Activated CD4-positive, CD25-positive, alpha-beta regulatory T cell treated with anti-CD3 and anti-CD28 coated beads, Interleukin-2, amount 50 U/mL, for 16 hours (primary cell): ENCODE measurements at regions not wholly inside any gene's neighbourhood (a gene's known extent, or its start where the extent isn't known, plus 50 kb on each side); places are given as distances from the start of the nearest gene placed in this dataset.
A peak's percentile ranks its signal among the peaks of the same experiment; 100 is the strongest.

Experiments
- DNase-seq: peaks from one replicate; pipeline ENCODE4 v3.0.0-alpha.2; 2020; ENCODE audit warnings: low read depth, low spot score

DNA sequence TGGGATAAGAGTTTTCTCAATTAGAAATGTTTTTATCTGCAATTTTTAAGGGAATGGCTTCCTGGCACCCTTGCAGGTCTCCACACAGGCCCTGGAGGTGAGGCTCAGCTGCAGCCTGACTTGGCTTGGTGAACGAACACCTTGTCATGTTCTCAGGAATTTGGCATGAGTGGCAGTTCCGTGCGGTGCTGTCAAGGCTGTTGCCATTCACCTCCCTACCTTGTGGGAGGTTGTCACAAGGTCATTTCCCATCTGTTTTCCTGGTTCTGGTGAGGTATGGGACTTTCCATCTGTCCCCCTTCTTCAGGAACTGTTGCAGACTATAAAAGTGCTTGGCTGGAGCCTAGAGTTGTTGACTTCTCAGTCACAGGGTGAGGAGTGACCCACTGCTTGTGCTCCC, 82.9 kb downstream of the ELOVL4 start:
- DNase-seq, result no peak

DNA sequence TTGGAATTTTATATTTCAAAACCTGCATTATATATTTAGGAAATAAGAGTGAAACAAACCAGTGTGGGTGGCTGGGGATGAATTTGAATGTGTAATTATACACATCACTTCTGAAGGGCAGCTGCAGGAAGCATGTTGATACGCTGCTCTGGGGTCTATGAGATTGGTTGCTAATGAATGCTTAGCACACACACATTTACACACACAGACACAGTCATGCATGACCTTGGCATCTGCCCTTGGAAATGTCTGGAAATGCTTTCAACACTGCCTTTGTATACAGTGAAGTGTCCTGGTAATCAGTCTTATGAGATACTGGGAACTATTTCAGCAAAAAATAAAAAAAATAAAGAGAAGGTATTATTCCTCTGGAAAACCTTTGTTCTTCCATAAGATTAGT, 83.4 kb downstream of the ELOVL4 start:
- no peak for DNase-seq

GRCh38 chr6:79863566-79863965, 83.8 kb downstream of the ELOVL4 start:
- no peak for DNase-seq

DNA sequence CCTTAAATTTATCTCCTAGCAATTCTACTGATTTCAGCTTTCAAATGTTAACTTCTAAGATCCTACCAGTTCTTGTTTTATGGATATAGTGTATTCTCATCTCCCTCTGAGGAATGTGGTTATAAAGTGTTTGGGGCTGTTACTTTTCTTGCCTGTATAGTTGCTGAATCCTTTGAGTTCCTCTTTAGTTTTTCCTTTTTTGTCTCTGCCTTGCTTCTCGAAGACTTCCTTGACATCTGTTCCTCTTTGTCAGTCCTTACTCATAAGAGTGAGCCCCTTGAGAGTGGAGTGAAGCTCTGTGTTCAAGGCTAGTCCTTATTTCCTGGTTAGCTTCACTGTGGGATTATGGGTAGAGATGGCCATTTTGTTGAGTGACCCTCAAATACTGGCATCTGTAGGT, 84.6 kb downstream of the ELOVL4 start:
- DNase-seq, result no peak

GRCh38 chr6:79862126-79862525, 85.2 kb downstream of the ELOVL4 start:
- no peak for DNase-seq

GRCh38 chr6:79861023-79861422, 86.3 kb downstream of the ELOVL4 start:
- DNase-seq, result no peak

GRCh38 chr6:79847426-79847825, 99.9 kb downstream of the ELOVL4 start:
- DNase-seq, result no peak

GRCh38 chr6:79842376-79843040, 104.8 kb downstream of the ELOVL4 start:
- DNase-seq, result no peak

GRCh38 chr6:79841577-79842375, 105.6 kb downstream of the ELOVL4 start:
- no peak for DNase-seq

DNA sequence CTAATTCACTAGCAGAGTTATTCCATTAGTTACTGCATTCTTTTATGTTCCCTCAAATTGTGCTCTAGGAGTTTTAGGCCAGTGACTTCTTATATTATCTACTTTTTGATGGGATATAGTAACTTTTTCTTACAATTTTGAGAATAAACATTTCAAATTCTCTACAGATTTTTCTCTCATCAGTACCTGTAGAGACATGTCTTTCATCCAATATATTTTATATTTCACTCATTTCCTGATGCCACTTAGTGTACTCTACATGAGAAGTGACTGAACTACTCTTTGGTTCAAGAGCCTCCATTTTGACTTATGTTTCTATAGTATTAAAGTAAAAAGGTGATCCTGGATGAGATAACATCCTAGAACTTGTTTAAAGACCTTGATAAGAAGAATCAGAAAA, 108.5 kb downstream of the ELOVL4 start:
- no peak for DNase-seq

- no peak for DNase-seq
Measured at GRCh38 chr6:79833964-79834284, 113.4 kb downstream of the ELOVL4 start.

DNA sequence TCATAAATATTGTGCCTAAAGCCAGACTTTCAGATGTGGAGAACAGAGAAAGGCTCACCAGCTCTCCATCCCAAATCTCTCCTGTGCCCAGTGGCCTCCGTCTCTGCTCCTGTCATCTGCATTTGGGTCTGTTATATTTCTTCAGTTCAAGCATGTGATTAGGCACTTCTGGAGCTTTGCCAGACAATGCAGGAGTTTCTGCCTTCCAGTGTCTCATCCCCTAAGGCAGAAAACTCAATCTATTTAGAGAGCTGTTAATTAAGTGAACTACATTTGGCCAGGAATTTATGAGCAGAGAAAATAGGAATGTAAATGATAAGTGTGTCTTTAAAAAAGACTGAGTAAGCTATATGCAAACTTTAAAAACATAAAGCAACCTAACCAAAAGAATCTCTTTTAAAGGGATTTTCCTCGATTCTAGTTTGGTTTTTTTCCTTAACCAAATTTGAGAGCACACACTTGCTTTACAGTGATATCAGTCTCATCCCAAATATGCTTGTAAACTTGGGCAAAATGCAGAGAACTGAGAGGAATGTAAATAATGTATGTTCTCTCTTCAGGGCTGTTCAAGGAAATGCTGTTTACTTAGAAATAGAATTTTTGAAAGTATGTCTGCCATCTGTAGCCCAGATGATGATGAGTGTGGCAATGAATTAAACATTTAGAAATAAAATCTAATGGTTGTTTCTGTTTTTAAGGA, 113.9 kb downstream of the ELOVL4 start:
- no peak for DNase-seq

GRCh38 chr6:79832723-79833122, 114.6 kb downstream of the ELOVL4 start:
- DNase-seq, result no peak

DNA sequence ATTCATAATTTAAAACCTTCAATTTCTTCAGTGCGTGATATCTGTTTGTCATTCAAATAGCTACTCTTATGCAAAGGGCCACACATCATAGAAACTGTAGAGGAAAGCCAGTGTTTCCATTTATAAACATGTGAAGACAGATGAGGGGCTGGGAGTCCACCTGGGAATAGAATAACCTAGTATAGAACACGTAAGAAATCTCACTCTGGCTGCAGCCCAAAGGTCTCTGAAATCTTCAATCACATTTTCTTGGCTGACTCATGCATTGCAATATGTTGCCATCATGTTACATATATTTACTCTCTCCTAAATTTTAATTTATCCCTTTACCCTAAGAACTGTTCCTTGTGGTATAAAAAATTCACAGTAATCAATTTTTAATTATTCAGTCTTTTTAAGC, 123.2 kb downstream of the ELOVL4 start:
- no peak for DNase-seq

GRCh38 chr6:79821859-79822258, 125.5 kb downstream of the ELOVL4 start:
- DNase-seq, result no peak

- DNase-seq, result no peak
Measured at GRCh38 chr6:79818471-79818870, 128.9 kb downstream of the ELOVL4 start.

- no peak for DNase-seq
Measured at GRCh38 chr6:79814940-79815339, 132.4 kb downstream of the ELOVL4 start.

- DNase-seq, result peak; percentile 12
Measured at GRCh38 chr6:79813854-79814709, 133.3 kb downstream of the ELOVL4 start.

DNA sequence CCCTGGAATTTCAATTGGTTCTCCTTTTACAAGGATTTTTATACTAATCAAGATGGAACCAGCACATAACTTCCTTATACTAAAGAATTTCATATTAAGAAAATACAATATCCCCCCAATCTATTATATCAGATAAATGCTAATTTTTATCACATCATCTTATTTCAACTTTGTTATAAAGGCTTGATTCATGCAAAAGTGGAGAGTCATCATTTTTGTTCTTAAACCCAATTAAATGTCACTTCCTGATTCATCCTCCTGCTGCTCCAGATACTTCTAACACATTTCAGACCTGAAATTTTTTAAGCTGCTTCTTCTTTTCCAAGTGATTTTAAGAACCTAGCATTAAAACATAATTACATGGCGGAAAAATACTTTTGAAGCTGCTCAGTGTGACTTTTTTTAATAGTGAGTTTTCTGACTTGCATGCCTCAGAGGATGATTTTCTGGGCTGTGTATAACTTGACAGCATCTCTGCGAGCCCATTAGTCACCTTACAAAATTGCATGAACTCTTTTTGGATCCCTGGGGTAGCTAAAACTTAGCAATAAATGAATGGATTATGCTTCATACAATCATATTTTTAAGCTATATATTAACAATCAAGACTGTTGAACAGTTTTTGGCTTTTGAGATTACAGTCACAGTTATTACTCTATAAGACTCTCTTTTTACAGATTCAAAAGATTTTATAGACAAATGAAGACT, 134.1 kb downstream of the ELOVL4 start:
- DNase-seq, result no peak

- no peak for DNase-seq
Measured at GRCh38 chr6:79812195-79812594, 135.2 kb downstream of the ELOVL4 start.

DNA sequence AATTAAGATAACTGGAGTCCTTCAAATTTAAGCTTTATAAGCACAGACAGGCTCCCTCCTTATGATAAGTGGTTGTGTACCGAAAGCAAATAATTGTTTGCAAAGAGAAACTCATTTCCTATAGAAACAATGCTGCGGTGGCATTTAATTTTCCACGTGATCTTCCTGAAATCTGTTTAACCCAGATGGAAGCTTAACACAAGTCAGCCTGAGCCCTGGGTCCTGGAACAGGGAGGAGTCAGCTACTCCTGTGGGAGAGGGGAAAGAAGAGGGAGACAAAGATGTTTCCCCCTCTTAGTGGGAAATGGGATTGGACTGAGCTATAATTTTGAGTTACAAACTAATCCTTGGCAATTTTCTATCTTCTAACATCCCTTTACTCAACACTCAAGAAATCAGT, 136.5 kb downstream of the ELOVL4 start:
- no peak for DNase-seq
